Endodermal cell (in vitro differentiated cells): ENCODE measurements at regions not wholly inside any gene's neighbourhood (a gene's known extent, or its start where the extent isn't known, plus 50 kb on each side); places are given as distances from the start of the nearest gene placed in this dataset.

Experiments used
- DNase-seq: peaks from one replicate; pipeline ENCODE4 v3.0.0-alpha.2; 2017
- H3K27ac ChIP-seq: 2 replicates; pipeline ENCODE4 v1.5.1; 2013; ENCODE audit warnings: mild to moderate bottlenecking, low read depth, low read length, moderate library complexity
- H3K27me3 ChIP-seq: 2 replicates; pipeline ENCODE4 v1.6.1; 2013; ENCODE audit warnings: mild to moderate bottlenecking, low read length, moderate library complexity; ENCODE audit not compliant: insufficient read depth, control insufficient read depth, poor library complexity, severe bottlenecking
- H3K36me3 ChIP-seq: 2 replicates; pipeline ENCODE4 v1.7.0; 2013; ENCODE audit warnings: mild to moderate bottlenecking, low read length, moderate library complexity; ENCODE audit not compliant: control insufficient read depth, insufficient read depth
- H3K4me1 ChIP-seq: one replicate; pipeline ENCODE4 v1.7.0; 2013; ENCODE audit warnings: low read length; ENCODE audit not compliant: control insufficient read depth, insufficient read depth
- H3K4me3 ChIP-seq: 2 replicates; pipeline ENCODE4 v1.5.1; 2013; ENCODE audit warnings: mild to moderate bottlenecking, low read length, moderate library complexity
- H3K9ac ChIP-seq: 2 replicates; pipeline ENCODE4 v1.6.1; 2013; ENCODE audit warnings: mild to moderate bottlenecking, low read length, moderate library complexity; ENCODE audit not compliant: poor library complexity, severe bottlenecking; ENCODE audit errors: extremely low read depth
- H3K9me3 ChIP-seq: 2 replicates; pipeline ENCODE4 v1.6.1; 2013; ENCODE audit warnings: mild to moderate bottlenecking, low read length, moderate library complexity; ENCODE audit not compliant: control insufficient read depth
- H3K27ac Mint-ChIP-seq: 2 replicates; pipeline ENCODE4 v1.8.0; 2020; ENCODE audit warnings: mixed read lengths
- H3K27me3 Mint-ChIP-seq: 2 replicates; pipeline ENCODE4 v1.8.0; 2021; ENCODE audit warnings: mild to moderate bottlenecking, mixed read lengths; ENCODE audit not compliant: insufficient read depth
- H3K36me3 Mint-ChIP-seq: 2 replicates; pipeline ENCODE4 v1.8.0; 2020; ENCODE audit warnings: low read depth, mixed read lengths
- H3K4me1 Mint-ChIP-seq: 2 replicates; pipeline ENCODE4 v1.8.0; 2020; ENCODE audit warnings: mixed read lengths
- H3K4me3 Mint-ChIP-seq: 2 replicates; pipeline ENCODE4 v1.8.0; 2020; ENCODE audit warnings: mild to moderate bottlenecking, moderate library complexity, mixed read lengths
- H3K9me3 Mint-ChIP-seq: 2 replicates; pipeline ENCODE4 v1.8.0; 2020; ENCODE audit warnings: mild to moderate bottlenecking, mixed read lengths
- WGBS, 2 experiments: methylation state at CpG; one replicate each; pipeline versions ENCODE4 v1.1.5 to v1.1.7; 2013; ENCODE audit warnings: missing lambda C conversion rate in 2 of 2, mixed read lengths in 1 of 2; ENCODE audit not compliant: insufficient coverage in 1 of 2, insufficient read length in 1 of 2; 5-methylcytosine and 5-hydroxymethylcytosine counted together
- TF ChIP-seq, protein P1 (sequence below): fragments of 200-600 bp; sonication (generic); conservative IDR thresholded peaks from 2 replicates; pipeline ENCODE4 v1.5.0; 2021; ENCODE audit warnings: antibody characterized with exemption, mild to moderate bottlenecking

GRCh38 chr21:35482933-35483662 lies 434.0 kb upstream of the RUNX1 start:
- Mint-ChIP-seq H3K4me1 (peaks cover 1% of the 10 kb centered on the region), H3K36me3 (peaks cover 2% of the 10 kb centered on the region), H3K9me3 (peaks cover 9% of the 10 kb centered on the region), H3K27ac (no peak overlapping the region), H3K4me3 (no peak overlapping the region), H3K27me3 (peaks cover 9% of the 10 kb centered on the region)
- 90 to 95% methylated on average over 2 to 3 of the region's 3 CpGs for WGBS, 2 experiments
- no peak for DNase-seq
- Histone ChIP-seq H3K27me3 (no peaks in the 10 kb centered on the region), H3K4me3 (no peak overlapping the region), H3K9ac (no peak overlapping the region), H3K27ac (no peak overlapping the region), H3K9me3 (peaks cover 6% of the 10 kb centered on the region), H3K4me1 (peaks cover 6% of the 10 kb centered on the region), H3K36me3 (no peaks in the 10 kb centered on the region)
- TF ChIP-seq, protein P1, sequence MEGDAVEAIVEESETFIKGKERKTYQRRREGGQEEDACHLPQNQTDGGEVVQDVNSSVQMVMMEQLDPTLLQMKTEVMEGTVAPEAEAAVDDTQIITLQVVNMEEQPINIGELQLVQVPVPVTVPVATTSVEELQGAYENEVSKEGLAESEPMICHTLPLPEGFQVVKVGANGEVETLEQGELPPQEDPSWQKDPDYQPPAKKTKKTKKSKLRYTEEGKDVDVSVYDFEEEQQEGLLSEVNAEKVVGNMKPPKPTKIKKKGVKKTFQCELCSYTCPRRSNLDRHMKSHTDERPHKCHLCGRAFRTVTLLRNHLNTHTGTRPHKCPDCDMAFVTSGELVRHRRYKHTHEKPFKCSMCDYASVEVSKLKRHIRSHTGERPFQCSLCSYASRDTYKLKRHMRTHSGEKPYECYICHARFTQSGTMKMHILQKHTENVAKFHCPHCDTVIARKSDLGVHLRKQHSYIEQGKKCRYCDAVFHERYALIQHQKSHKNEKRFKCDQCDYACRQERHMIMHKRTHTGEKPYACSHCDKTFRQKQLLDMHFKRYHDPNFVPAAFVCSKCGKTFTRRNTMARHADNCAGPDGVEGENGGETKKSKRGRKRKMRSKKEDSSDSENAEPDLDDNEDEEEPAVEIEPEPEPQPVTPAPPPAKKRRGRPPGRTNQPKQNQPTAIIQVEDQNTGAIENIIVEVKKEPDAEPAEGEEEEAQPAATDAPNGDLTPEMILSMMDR, result no peak

- peaks cover 6% of the 10 kb centered on the region for H3K4me1 ChIP-seq
- H3K9me3 ChIP-seq, result peaks cover 6% of the 10 kb centered on the region
- H3K27ac Mint-ChIP-seq, result no peak overlapping the region
- TF ChIP-seq, protein P1, result no peak
- 86 to 89% methylated on average over 1 to 2 of the region's 2 CpGs for WGBS, 2 experiments
- H3K9me3 Mint-ChIP-seq, result peaks cover 9% of the 10 kb centered on the region
- no peak overlapping the region for H3K4me3 ChIP-seq
- no peak overlapping the region for H3K4me3 Mint-ChIP-seq
- H3K36me3 ChIP-seq, result no peaks in the 10 kb centered on the region
- H3K27me3 ChIP-seq, result no peaks in the 10 kb centered on the region
- H3K27me3 Mint-ChIP-seq, result peaks cover 8% of the 10 kb centered on the region
- peaks cover 1% of the 10 kb centered on the region for H3K4me1 Mint-ChIP-seq
- peaks cover 2% of the 10 kb centered on the region for H3K36me3 Mint-ChIP-seq
- no peak overlapping the region for H3K9ac ChIP-seq
- no peak for DNase-seq
- no peak overlapping the region for H3K27ac ChIP-seq
These were observed 433.0 kb upstream of the RUNX1 start for GRCh38 chr21:35482096-35482495.

- no peaks in the 10 kb centered on the region for H3K36me3 ChIP-seq
- H3K27ac ChIP-seq, result no peak overlapping the region
- TF ChIP-seq, protein P1, result no peak
- no peak overlapping the region for H3K4me3 Mint-ChIP-seq
- DNase-seq, result no peak
- H3K9me3 Mint-ChIP-seq, result peaks cover 9% of the 10 kb centered on the region
- no peaks in the 10 kb centered on the region for H3K27me3 ChIP-seq
- H3K4me1 Mint-ChIP-seq, result peaks cover 1% of the 10 kb centered on the region
- H3K36me3 Mint-ChIP-seq, result peaks cover 2% of the 10 kb centered on the region
- H3K9me3 ChIP-seq, result peaks cover 6% of the 10 kb centered on the region
- H3K27ac Mint-ChIP-seq, result no peak overlapping the region
- WGBS, 2 experiments, result 88 to 100% methylated on average over 3 to 6 of the region's 6 CpGs
- peaks cover 8% of the 10 kb centered on the region for H3K27me3 Mint-ChIP-seq
- no peak overlapping the region for H3K4me3 ChIP-seq
- peaks cover 6% of the 10 kb centered on the region for H3K4me1 ChIP-seq
- H3K9ac ChIP-seq, result no peak overlapping the region
These were observed 431.9 kb upstream of the RUNX1 start for GRCh38 chr21:35481005-35481404.
